SK-N-SH treated with all-trans-retinoic acid at 6 μM for 48 hours (cell line): ENCODE measurements at regions not wholly inside any gene's neighbourhood (a gene's known extent, or its start where the extent isn't known, plus 50 kb on each side); places are given as distances from the start of the nearest gene placed in this dataset.

ENCODE experiments used
- ISL1 ChIP-seq: fragments of 250-450 bp; sonication (Bioruptor Pico); IDR thresholded peaks from 2 replicates; pipeline ENCODE4 v2.1.2; 2022; ENCODE audit warnings: mild to moderate bottlenecking, moderate library complexity
- OSR1 ChIP-seq: fragments of 250-450 bp; sonication (Bioruptor Pico); IDR thresholded peaks from 2 replicates; pipeline ENCODE4 v1.8.0; 2022; ENCODE audit warnings: moderate library complexity, mild to moderate bottlenecking, inconsistent platforms
- PATZ1 ChIP-seq: fragments of 250-450 bp; sonication (Bioruptor Pico); IDR thresholded peaks from 2 replicates; pipeline ENCODE4 v1.8.0; 2020; ENCODE audit warnings: mild to moderate bottlenecking, moderate library complexity, borderline replicate concordance
- SNAI2 ChIP-seq: fragments of 250-450 bp; sonication (Bioruptor Pico); IDR thresholded peaks from 2 replicates; pipeline ENCODE4 v1.5.0; 2020; ENCODE audit warnings: mild to moderate bottlenecking, moderate library complexity
- ZFP30 ChIP-seq: fragments of 450-650 bp; formaldehyde crosslinking; IDR thresholded peaks from 2 replicates; pipeline ENCODE4 v1.5.0; 2022; ENCODE audit warnings: mild to moderate bottlenecking, moderate library complexity
- ZNF565 ChIP-seq: fragments of 450-650 bp; formaldehyde crosslinking; conservative IDR thresholded peaks from 2 replicates; pipeline ENCODE4 v1.5.0; 2020; ENCODE audit warnings: low read depth, mild to moderate bottlenecking, moderate library complexity

DNA sequence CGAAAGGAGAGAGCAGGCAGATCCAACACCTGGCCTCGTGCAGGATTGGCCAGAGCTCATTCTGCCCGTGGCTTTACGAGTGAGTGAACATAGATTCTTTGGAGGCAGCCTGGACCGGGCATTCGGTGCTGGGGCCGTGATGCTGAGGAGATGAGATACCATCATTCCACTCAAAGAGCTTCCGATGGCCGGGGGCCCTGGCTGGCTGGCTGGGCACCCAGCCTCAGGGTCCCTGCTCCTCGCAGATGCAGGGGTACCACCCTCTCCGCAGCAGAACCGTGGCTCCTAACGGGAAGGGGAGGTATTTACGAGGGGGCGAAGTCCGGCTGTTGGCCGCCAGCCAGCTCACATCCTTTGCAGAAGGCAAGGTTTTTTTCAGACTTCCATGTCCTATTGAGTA, 66.1 kb upstream of the FOXF1 start:
- no peak for TF ChIP-seq PATZ1
- TF ChIP-seq ISL1 (CRISPR knock-in tag) = no peak
- no peak for TF ChIP-seq SNAI2 (CRISPR knock-in tag)
- no peak for TF ChIP-seq OSR1 (CRISPR knock-in tag)
- TF ChIP-seq ZFP30 = no peak
- no peak for TF ChIP-seq ZNF565 (CRISPR knock-in tag)
